PC-9 (cell line): ENCODE measurements at regions not wholly inside any gene's neighbourhood (a gene's known extent, or its start where the extent isn't known, plus 50 kb on each side); places are given as distances from the start of the nearest gene placed in this dataset.

Experiments
- CTCF ChIP-seq: fragments of 200-600 bp; sonication (generic); conservative IDR thresholded peaks from 2 replicates; pipeline ENCODE4 v1.6.1; 2017; ENCODE audit warnings: mixed run types, antibody characterized with exemption, mild to moderate bottlenecking, moderate library complexity
- EZH2 ChIP-seq: fragments of 200-600 bp; sonication (generic); IDR thresholded peaks from 2 replicates; pipeline ENCODE4 v1.8.0; 2017; ENCODE audit warnings: antibody characterized with exemption, low read depth

- TF ChIP-seq CTCF (no peak), EZH2 (no peak)
These were observed 103.5 kb upstream of the KCNAB1 start for GRCh38 chr3:156016902-156017301.
